Peyer's patch (tissue), 4 donors: ENCODE measurements at regions not wholly inside any gene's neighbourhood (a gene's known extent, or its start where the extent isn't known, plus 50 kb on each side); places are given as distances from the start of the nearest gene placed in this dataset.

Source experiments
- DNase-seq, 3 donors: peaks; one replicate each; pipeline ENCODE4 v3.0.0-alpha.2; 2017 to 2019
- H3K27ac ChIP-seq, 4 donors: fragments of 200-600 bp; sonication (generic); one replicate each; pipeline ENCODE4 v1.5.1; 2016 to 2019
- H3K27me3 ChIP-seq, 2 donors: fragments of 200-600 bp; sonication (generic); one replicate each; pipeline ENCODE4 v1.5.1; 2019
- H3K36me3 ChIP-seq, 3 donors: fragments of 200-600 bp; sonication (generic); one replicate each; pipeline ENCODE4 v1.5.1; 2016 to 2019
- H3K4me1 ChIP-seq, 4 donors: fragments of 200-600 bp; sonication (generic); one replicate each; pipeline ENCODE4 v1.5.1; 2016 to 2019
- H3K4me3 ChIP-seq, 4 donors: fragments of 200-600 bp; sonication (generic); 1 replicate in 3 of 4; 2 replicates in 1 of 4; pipeline ENCODE4 v1.5.1; 2016 to 2019; ENCODE audit warnings: mild to moderate bottlenecking in 1 of 4
- H3K9me3 ChIP-seq, 4 donors: fragments of 200-600 bp; sonication (generic); one replicate each; pipeline ENCODE4 v1.5.1; 2016 to 2019; ENCODE audit warnings: mild to moderate bottlenecking in 1 of 4
- CTCF ChIP-seq, 6 experiments: fragments of 450-650 bp in 4 of 6; fragments of 200-600 bp in 2 of 6; sonication (generic) in 1 of 6; IDR thresholded peaks; one replicate each; pipeline ENCODE4 v1.5.1; 2017 to 2019; ENCODE audit warnings: antibody characterized with exemption in 6 of 6, mild to moderate bottlenecking in 3 of 6, moderate library complexity in 1 of 6
- POLR2A ChIP-seq, 2 donors: fragments of 450-650 bp; IDR thresholded peaks; one replicate each; pipeline ENCODE4 v1.5.1; 2017; ENCODE audit warnings: antibody characterized with exemption in 2 of 2, mild to moderate bottlenecking in 2 of 2, moderate library complexity in 2 of 2

GRCh38 chr13:106275446-106276032 lies 259.9 kb downstream of the EFNB2 start:
- Histone ChIP-seq H3K9me3 (no peaks in the 10 kb centered on the region), H3K27ac (no peak overlapping the region), H3K4me3 (no peak overlapping the region), H3K36me3 (no peaks in the 10 kb centered on the region), H3K27me3 (no peaks in the 10 kb centered on the region), H3K4me1 (no peaks in the 10 kb centered on the region)
- TF ChIP-seq POLR2A (IDR thresholded peaks at IDR 0.05) (no peak), CTCF (IDR thresholded peaks at IDR 0.05) (no peak)
- no peak for DNase-seq

GRCh38 chr13:106274551-106275203 lies 260.8 kb downstream of the EFNB2 start:
- no peaks in the 10 kb centered on the region for H3K4me1 ChIP-seq
- H3K27me3 ChIP-seq, result no peaks in the 10 kb centered on the region
- no peak overlapping the region for H3K27ac ChIP-seq
- TF ChIP-seq POLR2A (IDR thresholded peaks at IDR 0.05), result no peak
- TF ChIP-seq CTCF (IDR thresholded peaks at IDR 0.05), result no peak
- H3K36me3 ChIP-seq, result no peaks in the 10 kb centered on the region
- DNase-seq, result no peak
- no peaks in the 10 kb centered on the region for H3K9me3 ChIP-seq
- no peak overlapping the region for H3K4me3 ChIP-seq

- TF ChIP-seq CTCF (IDR thresholded peaks at IDR 0.05) (no peak), POLR2A (IDR thresholded peaks at IDR 0.05) (no peak)
- DNase-seq, result no peak
- H3K27ac ChIP-seq, result no peak overlapping the region
- H3K4me1 ChIP-seq, result no peaks in the 10 kb centered on the region
- no peaks in the 10 kb centered on the region for H3K36me3 ChIP-seq
- H3K9me3 ChIP-seq, result no peaks in the 10 kb centered on the region
- H3K4me3 ChIP-seq, result no peak overlapping the region
- H3K27me3 ChIP-seq, result no peaks in the 10 kb centered on the region
These were observed 271.7 kb downstream of the EFNB2 start for GRCh38 chr13:106263801-106264200.

- H3K27me3 ChIP-seq, result no peaks in the 10 kb centered on the region
- H3K36me3 ChIP-seq, result no peaks in the 10 kb centered on the region
- no peak for DNase-seq
- H3K4me1 ChIP-seq, result no peaks in the 10 kb centered on the region
- TF ChIP-seq CTCF (IDR thresholded peaks at IDR 0.05) (no peak), POLR2A (IDR thresholded peaks at IDR 0.05) (no peak)
- no peaks in the 10 kb centered on the region for H3K9me3 ChIP-seq
- no peak overlapping the region for H3K4me3 ChIP-seq
- H3K27ac ChIP-seq, result no peak overlapping the region
These were observed 272.6 kb downstream of the EFNB2 start for GRCh38 chr13:106262886-106263285.

GRCh38 chr13:106261450-106261849 lies 274.0 kb downstream of the EFNB2 start:
- H3K4me3 ChIP-seq, result no peak overlapping the region
- DNase-seq, result no peak
- no peaks in the 10 kb centered on the region for H3K27me3 ChIP-seq
- no peak overlapping the region for H3K27ac ChIP-seq
- no peaks in the 10 kb centered on the region for H3K36me3 ChIP-seq
- H3K9me3 ChIP-seq, result no peaks in the 10 kb centered on the region
- H3K4me1 ChIP-seq, result no peaks in the 10 kb centered on the region
- no peak for TF ChIP-seq CTCF (IDR thresholded peaks at IDR 0.05)
- no peak for TF ChIP-seq POLR2A (IDR thresholded peaks at IDR 0.05)
